IMR-90 (cell line): ENCODE measurements at regions not wholly inside any gene's neighbourhood (a gene's known extent, or its start where the extent isn't known, plus 50 kb on each side); places are given as distances from the start of the nearest gene placed in this dataset.

Experiments
- BHLHE40 ChIP-seq: fragments of 150-350 bp; IDR thresholded peaks from 2 replicates; pipeline ENCODE4 v1.6.1; 2016; ENCODE audit warnings: mild to moderate bottlenecking, low read depth, low read length
- TF ChIP-seq, protein P1 (sequence below): conservative IDR thresholded peaks from 2 replicates; pipeline ENCODE4 v1.5.1; 2012; ENCODE audit warnings: mild to moderate bottlenecking, low read depth, low read length, improper control_type of control experiment

DNA sequence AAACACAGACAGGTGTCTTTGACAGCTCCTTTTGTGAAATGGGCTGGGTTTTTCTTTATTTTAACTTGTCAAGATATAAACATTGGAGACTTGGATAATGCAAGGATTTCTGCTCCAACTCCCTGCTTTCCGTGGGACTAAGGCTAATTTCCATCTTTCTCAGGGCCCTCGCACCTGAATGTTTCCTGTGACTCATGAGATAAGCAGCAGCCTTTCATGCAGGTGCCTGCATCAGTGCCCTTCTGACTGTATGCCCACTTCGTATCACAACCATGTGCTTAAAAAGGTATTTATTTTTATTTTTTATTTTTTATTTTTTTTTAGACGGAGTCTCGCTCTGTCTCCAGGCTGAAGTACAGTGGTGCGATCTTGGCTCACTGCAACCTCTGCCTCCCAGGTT is 736.1 kb downstream of the DOK5 start:
- TF ChIP-seq, protein P1, sequence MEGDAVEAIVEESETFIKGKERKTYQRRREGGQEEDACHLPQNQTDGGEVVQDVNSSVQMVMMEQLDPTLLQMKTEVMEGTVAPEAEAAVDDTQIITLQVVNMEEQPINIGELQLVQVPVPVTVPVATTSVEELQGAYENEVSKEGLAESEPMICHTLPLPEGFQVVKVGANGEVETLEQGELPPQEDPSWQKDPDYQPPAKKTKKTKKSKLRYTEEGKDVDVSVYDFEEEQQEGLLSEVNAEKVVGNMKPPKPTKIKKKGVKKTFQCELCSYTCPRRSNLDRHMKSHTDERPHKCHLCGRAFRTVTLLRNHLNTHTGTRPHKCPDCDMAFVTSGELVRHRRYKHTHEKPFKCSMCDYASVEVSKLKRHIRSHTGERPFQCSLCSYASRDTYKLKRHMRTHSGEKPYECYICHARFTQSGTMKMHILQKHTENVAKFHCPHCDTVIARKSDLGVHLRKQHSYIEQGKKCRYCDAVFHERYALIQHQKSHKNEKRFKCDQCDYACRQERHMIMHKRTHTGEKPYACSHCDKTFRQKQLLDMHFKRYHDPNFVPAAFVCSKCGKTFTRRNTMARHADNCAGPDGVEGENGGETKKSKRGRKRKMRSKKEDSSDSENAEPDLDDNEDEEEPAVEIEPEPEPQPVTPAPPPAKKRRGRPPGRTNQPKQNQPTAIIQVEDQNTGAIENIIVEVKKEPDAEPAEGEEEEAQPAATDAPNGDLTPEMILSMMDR = no peak
- TF ChIP-seq BHLHE40 = no peak
